Liver (tissue), 8 donors: ENCODE measurements at regions not wholly inside any gene's neighbourhood (a gene's known extent, or its start where the extent isn't known, plus 50 kb on each side); places are given as distances from the start of the nearest gene placed in this dataset.
"Not testable (repeated sequence)": the region's sequence is repeated elsewhere in the genome, so short reads cannot be mapped to it uniquely, and the experiment has no call there.

ENCODE experiments used
- DNase-seq: peaks from one replicate; pipeline ENCODE4 v3.0.0-alpha.2; 2017; ENCODE audit warnings: low spot score
- H3K27ac ChIP-seq, 2 donors: one replicate each; pipeline ENCODE4 v1.7.0; 2013; ENCODE audit warnings: inconsistent platforms in 2 of 2, low read length in 2 of 2, control low read depth in 1 of 2, low read depth in 1 of 2, mild to moderate bottlenecking in 1 of 2
- H3K27me3 ChIP-seq, 4 donors: one replicate each; pipeline versions ENCODE4 v1.6.1 to v1.7.0; 2013; ENCODE audit warnings: low read length in 3 of 4, inconsistent platforms in 1 of 4, mild to moderate bottlenecking in 1 of 4, moderate library complexity in 1 of 4; ENCODE audit not compliant: control insufficient read depth in 4 of 4, insufficient read depth in 4 of 4
- H3K36me3 ChIP-seq, 4 donors: one replicate each; pipeline versions ENCODE4 v1.6.1 to v1.7.0; 2013; ENCODE audit warnings: low read length in 3 of 4, mild to moderate bottlenecking in 3 of 4, low read depth in 1 of 4, moderate library complexity in 1 of 4; ENCODE audit not compliant: control insufficient read depth in 4 of 4, insufficient read depth in 3 of 4
- H3K4me1 ChIP-seq, 4 donors: one replicate each; pipeline versions ENCODE4 v1.6.1 to v1.7.0; 2013; ENCODE audit warnings: low read length in 3 of 4, mild to moderate bottlenecking in 3 of 4, moderate library complexity in 1 of 4; ENCODE audit not compliant: control insufficient read depth in 4 of 4, insufficient read depth in 4 of 4
- H3K4me3 ChIP-seq, 3 donors: one replicate each; pipeline versions ENCODE4 v1.6.1 to v1.7.0; 2013; ENCODE audit warnings: low read length in 3 of 3, control low read depth in 1 of 3, low read depth in 1 of 3, mild to moderate bottlenecking in 1 of 3
- H3K9ac ChIP-seq, 2 donors: one replicate each; pipeline ENCODE4 v1.7.0; 2013; ENCODE audit warnings: low read length in 2 of 2, mild to moderate bottlenecking in 2 of 2, moderate library complexity in 2 of 2, control low read depth in 1 of 2, low read depth in 1 of 2
- H3K9me3 ChIP-seq, 4 donors: one replicate each; pipeline versions ENCODE4 v1.6.1 to v1.7.0; 2013; ENCODE audit warnings: low read length in 3 of 4; ENCODE audit not compliant: control insufficient read depth in 4 of 4
- EGR1 ChIP-seq, 2 donors: IDR thresholded peaks; 2 replicates each; pipeline ENCODE4 v1.6.1; 2016 to 2018; ENCODE audit warnings: antibody characterized with exemption in 2 of 2, low read depth in 2 of 2
- FOXA1 ChIP-seq: IDR thresholded peaks from 2 replicates; pipeline ENCODE4 v1.6.1; 2016; ENCODE audit warnings: antibody characterized with exemption
- FOXA2 ChIP-seq: IDR thresholded peaks from 2 replicates; pipeline ENCODE4 v1.6.1; 2016; ENCODE audit warnings: antibody characterized with exemption
- GABPA ChIP-seq, 2 donors: IDR thresholded peaks in 1 of 2; conservative IDR thresholded peaks in 1 of 2; 2 replicates each; pipeline ENCODE4 v1.6.1; 2016; ENCODE audit warnings: antibody characterized with exemption in 2 of 2, mild to moderate bottlenecking in 1 of 2, moderate library complexity in 1 of 2
- HNF4A ChIP-seq, 2 donors: conservative IDR thresholded peaks; 2 replicates each; pipeline ENCODE4 v1.6.1; 2016; ENCODE audit warnings: antibody characterized with exemption in 2 of 2, mild to moderate bottlenecking in 2 of 2
- HNF4G ChIP-seq: IDR thresholded peaks from 2 replicates; pipeline ENCODE4 v1.6.1; 2016; ENCODE audit warnings: antibody characterized with exemption
- JUND ChIP-seq, 2 donors: IDR thresholded peaks; 2 replicates each; pipeline ENCODE4 v1.6.1; 2016; ENCODE audit warnings: antibody characterized with exemption in 2 of 2
- NR2F2 ChIP-seq: IDR thresholded peaks from 2 replicates; pipeline ENCODE4 v1.6.1; 2016; ENCODE audit warnings: antibody characterized with exemption
- RAD21 ChIP-seq, 2 donors: IDR thresholded peaks; 2 replicates each; pipeline ENCODE4 v1.6.1; 2016; ENCODE audit warnings: antibody characterized with exemption in 2 of 2, mild to moderate bottlenecking in 2 of 2
- RXRA ChIP-seq, 2 donors: IDR thresholded peaks; 2 replicates each; pipeline ENCODE4 v1.6.1; 2017 to 2018; ENCODE audit warnings: antibody characterized with exemption in 2 of 2, mild to moderate bottlenecking in 1 of 2
- SP1 ChIP-seq: IDR thresholded peaks from 2 replicates; pipeline ENCODE4 v1.6.1; 2018; ENCODE audit warnings: antibody characterized with exemption, mild to moderate bottlenecking
- TAF1 ChIP-seq: conservative IDR thresholded peaks from 2 replicates; pipeline ENCODE4 v1.6.1; 2016; ENCODE audit warnings: antibody characterized with exemption, mild to moderate bottlenecking
- YY1 ChIP-seq: IDR thresholded peaks from 2 replicates; pipeline ENCODE4 v1.6.1; 2016; ENCODE audit warnings: antibody characterized with exemption, mild to moderate bottlenecking
- WGBS: extraction: QIAGEN DNeasy Blood & Tissue Kit; methylation state at CpG from one replicate; pipeline ENCODE4 v1.1.7; 2013; 5-methylcytosine and 5-hydroxymethylcytosine counted together
- TF ChIP-seq, protein P1 (sequence below): IDR thresholded peaks from 2 replicates; pipeline ENCODE4 v1.6.1; 2016; ENCODE audit warnings: antibody characterized with exemption, mild to moderate bottlenecking
- TF ChIP-seq, protein P2 (sequence below): fragments of 150-350 bp; IDR thresholded peaks from 2 replicates; pipeline ENCODE4 v1.5.1; 2017; ENCODE audit warnings: improper control_type of control experiment, low read depth, low read length; ENCODE audit not compliant: missing input control
- TF ChIP-seq, protein P3 (sequence below): IDR thresholded peaks from 2 replicates; pipeline ENCODE4 v1.6.1; 2016; ENCODE audit warnings: antibody characterized with exemption
- TF ChIP-seq, protein P4 (sequence below): IDR thresholded peaks from 2 replicates; pipeline ENCODE4 v1.6.1; 2016; ENCODE audit warnings: antibody characterized with exemption
- TF ChIP-seq, protein P5 (sequence below): IDR thresholded peaks from 2 replicates; pipeline ENCODE4 v1.6.1; 2016; ENCODE audit warnings: antibody characterized with exemption
- donor health status: healthy.
- donor health status: healthy.
- donor health status: healthy.
- donor health status: healthy.
- donor health status: healthy.

DNA sequence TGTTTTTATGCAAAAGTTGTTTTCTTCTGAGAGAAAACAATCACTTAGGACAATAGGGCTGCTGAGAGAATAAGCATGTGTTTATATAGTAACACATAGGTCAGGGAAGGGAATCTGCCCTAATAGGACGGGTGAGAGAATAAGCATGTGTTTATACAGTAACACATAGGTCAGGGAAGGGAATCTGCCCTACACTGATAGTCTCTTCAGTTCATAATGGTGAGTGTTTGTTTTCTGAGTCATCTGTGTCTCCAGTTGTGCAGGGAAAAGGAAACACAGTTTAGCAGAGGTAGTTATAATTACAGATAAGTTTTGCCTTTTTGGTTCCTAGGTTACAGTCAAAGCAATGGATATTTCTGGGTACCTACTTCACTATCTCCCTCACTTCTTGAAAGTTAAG lies 252.3 kb upstream of the CA10 start:
- no peaks in the 10 kb centered on the region for H3K4me1 ChIP-seq
- no peak for DNase-seq
- TF ChIP-seq, protein P1, sequence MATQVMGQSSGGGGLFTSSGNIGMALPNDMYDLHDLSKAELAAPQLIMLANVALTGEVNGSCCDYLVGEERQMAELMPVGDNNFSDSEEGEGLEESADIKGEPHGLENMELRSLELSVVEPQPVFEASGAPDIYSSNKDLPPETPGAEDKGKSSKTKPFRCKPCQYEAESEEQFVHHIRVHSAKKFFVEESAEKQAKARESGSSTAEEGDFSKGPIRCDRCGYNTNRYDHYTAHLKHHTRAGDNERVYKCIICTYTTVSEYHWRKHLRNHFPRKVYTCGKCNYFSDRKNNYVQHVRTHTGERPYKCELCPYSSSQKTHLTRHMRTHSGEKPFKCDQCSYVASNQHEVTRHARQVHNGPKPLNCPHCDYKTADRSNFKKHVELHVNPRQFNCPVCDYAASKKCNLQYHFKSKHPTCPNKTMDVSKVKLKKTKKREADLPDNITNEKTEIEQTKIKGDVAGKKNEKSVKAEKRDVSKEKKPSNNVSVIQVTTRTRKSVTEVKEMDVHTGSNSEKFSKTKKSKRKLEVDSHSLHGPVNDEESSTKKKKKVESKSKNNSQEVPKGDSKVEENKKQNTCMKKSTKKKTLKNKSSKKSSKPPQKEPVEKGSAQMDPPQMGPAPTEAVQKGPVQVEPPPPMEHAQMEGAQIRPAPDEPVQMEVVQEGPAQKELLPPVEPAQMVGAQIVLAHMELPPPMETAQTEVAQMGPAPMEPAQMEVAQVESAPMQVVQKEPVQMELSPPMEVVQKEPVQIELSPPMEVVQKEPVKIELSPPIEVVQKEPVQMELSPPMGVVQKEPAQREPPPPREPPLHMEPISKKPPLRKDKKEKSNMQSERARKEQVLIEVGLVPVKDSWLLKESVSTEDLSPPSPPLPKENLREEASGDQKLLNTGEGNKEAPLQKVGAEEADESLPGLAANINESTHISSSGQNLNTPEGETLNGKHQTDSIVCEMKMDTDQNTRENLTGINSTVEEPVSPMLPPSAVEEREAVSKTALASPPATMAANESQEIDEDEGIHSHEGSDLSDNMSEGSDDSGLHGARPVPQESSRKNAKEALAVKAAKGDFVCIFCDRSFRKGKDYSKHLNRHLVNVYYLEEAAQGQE, result no peak
- no peak for TF ChIP-seq FOXA2
- TF ChIP-seq FOXA1, result no peak
- TF ChIP-seq, protein P2, sequence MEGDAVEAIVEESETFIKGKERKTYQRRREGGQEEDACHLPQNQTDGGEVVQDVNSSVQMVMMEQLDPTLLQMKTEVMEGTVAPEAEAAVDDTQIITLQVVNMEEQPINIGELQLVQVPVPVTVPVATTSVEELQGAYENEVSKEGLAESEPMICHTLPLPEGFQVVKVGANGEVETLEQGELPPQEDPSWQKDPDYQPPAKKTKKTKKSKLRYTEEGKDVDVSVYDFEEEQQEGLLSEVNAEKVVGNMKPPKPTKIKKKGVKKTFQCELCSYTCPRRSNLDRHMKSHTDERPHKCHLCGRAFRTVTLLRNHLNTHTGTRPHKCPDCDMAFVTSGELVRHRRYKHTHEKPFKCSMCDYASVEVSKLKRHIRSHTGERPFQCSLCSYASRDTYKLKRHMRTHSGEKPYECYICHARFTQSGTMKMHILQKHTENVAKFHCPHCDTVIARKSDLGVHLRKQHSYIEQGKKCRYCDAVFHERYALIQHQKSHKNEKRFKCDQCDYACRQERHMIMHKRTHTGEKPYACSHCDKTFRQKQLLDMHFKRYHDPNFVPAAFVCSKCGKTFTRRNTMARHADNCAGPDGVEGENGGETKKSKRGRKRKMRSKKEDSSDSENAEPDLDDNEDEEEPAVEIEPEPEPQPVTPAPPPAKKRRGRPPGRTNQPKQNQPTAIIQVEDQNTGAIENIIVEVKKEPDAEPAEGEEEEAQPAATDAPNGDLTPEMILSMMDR, result no peak
- no peak for TF ChIP-seq EGR1 (IDR thresholded peaks at IDR 0.05; ENCODE audit: low read depth in 2 of 2)
- TF ChIP-seq NR2F2, result no peak
- no peak for TF ChIP-seq YY1
- TF ChIP-seq HNF4A (conservative IDR thresholded peaks at IDR 0.05), result no peak
- TF ChIP-seq HNF4G, result no peak
- no peak for TF ChIP-seq SP1
- TF ChIP-seq, protein P3, sequence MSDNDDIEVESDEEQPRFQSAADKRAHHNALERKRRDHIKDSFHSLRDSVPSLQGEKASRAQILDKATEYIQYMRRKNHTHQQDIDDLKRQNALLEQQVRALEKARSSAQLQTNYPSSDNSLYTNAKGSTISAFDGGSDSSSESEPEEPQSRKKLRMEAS, result no peak
- no peak for TF ChIP-seq GABPA (IDR thresholded peaks at IDR 0.05 in 1 of 2, conservative IDR thresholded peaks at IDR 0.05 in 1 of 2)
- H3K9ac ChIP-seq, result no peak overlapping the region
- 17% methylated on average over 1 of the region's 1 CpG for WGBS
- H3K27me3 ChIP-seq, result peaks cover 0 to 16% (median 2%) of the 10 kb centered on the region in 4 donors
- H3K9me3 ChIP-seq, result peaks cover 0 to 3% (median under 1%) of the 10 kb centered on the region in 4 donors
- no peak overlapping the region for H3K4me3 ChIP-seq
- H3K36me3 ChIP-seq, result no peaks in the 10 kb centered on the region
- no peak overlapping the region for H3K27ac ChIP-seq

DNA sequence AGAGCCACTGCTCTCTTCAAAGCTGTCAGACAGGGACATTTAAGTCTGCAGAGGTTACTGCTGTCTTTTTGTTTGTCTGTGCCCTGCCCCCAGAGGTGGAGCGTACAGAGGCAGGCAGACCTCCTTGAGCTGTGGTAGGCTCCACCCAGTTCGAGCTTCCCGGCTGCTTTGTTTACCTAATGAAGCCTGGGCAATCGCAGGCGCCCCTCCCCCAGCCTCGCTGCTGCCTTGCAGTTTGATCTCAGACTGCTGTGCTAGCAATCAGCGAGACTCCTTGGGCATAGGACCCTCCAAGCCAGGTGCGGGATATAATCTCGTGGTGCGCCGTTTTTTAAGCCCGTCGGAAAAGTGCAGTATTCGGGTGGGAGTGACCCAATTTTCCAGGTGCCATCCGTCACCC lies 250.7 kb upstream of the CA10 start:
- not testable (repeated sequence) for DNase-seq, H3K9me3 ChIP-seq, H3K36me3 ChIP-seq, H3K27ac ChIP-seq, H3K4me1 ChIP-seq, H3K4me3 ChIP-seq, H3K9ac ChIP-seq
- peaks cover 0 to 11% (median 2%) of the 10 kb centered on the region in 4 donors for H3K27me3 ChIP-seq
- 67% methylated on average over 15 of the region's 15 CpGs for WGBS

DNA sequence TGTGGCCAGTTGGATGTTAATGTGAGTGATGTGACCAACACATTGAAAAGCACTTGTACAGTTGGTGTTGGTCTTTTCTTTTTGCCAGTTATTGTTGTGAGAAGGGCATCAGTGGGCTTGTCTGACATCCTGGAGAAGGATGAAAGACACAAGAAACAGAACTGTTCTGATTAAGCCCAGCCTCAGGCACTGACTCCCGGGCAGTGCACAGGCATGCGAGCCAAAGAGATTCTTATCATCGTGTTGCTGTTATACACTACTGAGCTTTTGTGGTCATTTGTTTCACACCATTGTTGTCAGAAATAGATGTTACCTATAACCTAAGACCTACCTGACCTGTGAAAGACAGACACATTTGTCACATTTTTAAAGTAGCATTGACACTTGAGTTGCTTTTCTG lies 236.8 kb upstream of the CA10 start:
- no peaks in the 10 kb centered on the region for H3K4me1 ChIP-seq
- no peak overlapping the region for H3K4me3 ChIP-seq
- no peaks in the 10 kb centered on the region for H3K36me3 ChIP-seq
- H3K9ac ChIP-seq, result no peak overlapping the region
- 51% methylated on average over 3 of the region's 3 CpGs for WGBS
- no peaks in the 10 kb centered on the region for H3K9me3 ChIP-seq
- no peak overlapping the region for H3K27ac ChIP-seq
- peaks cover 0 to 12% (median 7%) of the 10 kb centered on the region in 4 donors for H3K27me3 ChIP-seq
- DNase-seq, result no peak
- TF ChIP-seq, protein P2, result no peak
- TF ChIP-seq, protein P4, sequence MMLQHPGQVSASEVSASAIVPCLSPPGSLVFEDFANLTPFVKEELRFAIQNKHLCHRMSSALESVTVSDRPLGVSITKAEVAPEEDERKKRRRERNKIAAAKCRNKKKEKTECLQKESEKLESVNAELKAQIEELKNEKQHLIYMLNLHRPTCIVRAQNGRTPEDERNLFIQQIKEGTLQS, result no peak
- TF ChIP-seq JUND (IDR thresholded peaks at IDR 0.05), result no peak
- TF ChIP-seq, protein P5, sequence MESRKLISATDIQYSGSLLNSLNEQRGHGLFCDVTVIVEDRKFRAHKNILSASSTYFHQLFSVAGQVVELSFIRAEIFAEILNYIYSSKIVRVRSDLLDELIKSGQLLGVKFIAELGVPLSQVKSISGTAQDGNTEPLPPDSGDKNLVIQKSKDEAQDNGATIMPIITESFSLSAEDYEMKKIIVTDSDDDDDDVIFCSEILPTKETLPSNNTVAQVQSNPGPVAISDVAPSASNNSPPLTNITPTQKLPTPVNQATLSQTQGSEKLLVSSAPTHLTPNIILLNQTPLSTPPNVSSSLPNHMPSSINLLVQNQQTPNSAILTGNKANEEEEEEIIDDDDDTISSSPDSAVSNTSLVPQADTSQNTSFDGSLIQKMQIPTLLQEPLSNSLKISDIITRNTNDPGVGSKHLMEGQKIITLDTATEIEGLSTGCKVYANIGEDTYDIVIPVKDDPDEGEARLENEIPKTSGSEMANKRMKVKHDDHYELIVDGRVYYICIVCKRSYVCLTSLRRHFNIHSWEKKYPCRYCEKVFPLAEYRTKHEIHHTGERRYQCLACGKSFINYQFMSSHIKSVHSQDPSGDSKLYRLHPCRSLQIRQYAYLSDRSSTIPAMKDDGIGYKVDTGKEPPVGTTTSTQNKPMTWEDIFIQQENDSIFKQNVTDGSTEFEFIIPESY, result no peak
- no peak for TF ChIP-seq TAF1
- TF ChIP-seq RAD21 (IDR thresholded peaks at IDR 0.05), result no peak
- TF ChIP-seq RXRA (IDR thresholded peaks at IDR 0.05), result no peak
- TF ChIP-seq FOXA1, result no peak
- no peak for TF ChIP-seq HNF4A (conservative IDR thresholded peaks at IDR 0.05)
- TF ChIP-seq GABPA (IDR thresholded peaks at IDR 0.05 in 1 of 2, conservative IDR thresholded peaks at IDR 0.05 in 1 of 2), result no peak
- no peak for TF ChIP-seq NR2F2
